IMR-90 (cell line): ENCODE measurements at regions not wholly inside any gene's neighbourhood (a gene's known extent, or its start where the extent isn't known, plus 50 kb on each side); places are given as distances from the start of the nearest gene placed in this dataset.

ENCODE experiments used
- BHLHE40 ChIP-seq: fragments of 150-350 bp; IDR thresholded peaks from 2 replicates; pipeline ENCODE4 v1.6.1; 2016; ENCODE audit warnings: mild to moderate bottlenecking, low read depth, low read length
- CEBPB ChIP-seq: IDR thresholded peaks from 2 replicates; pipeline ENCODE4 v1.6.1; 2012; ENCODE audit warnings: low read depth, low read length, improper control_type of control experiment
- FOS ChIP-seq: fragments of 150-350 bp; IDR thresholded peaks from 2 replicates; pipeline ENCODE4 v1.6.1; 2016; ENCODE audit warnings: low read depth, low read length
- MAFK ChIP-seq: IDR thresholded peaks from 2 replicates; pipeline ENCODE4 v1.6.1; 2012; ENCODE audit warnings: low read depth, low read length, improper control_type of control experiment
- MAZ ChIP-seq: IDR thresholded peaks from 2 replicates; pipeline ENCODE4 v1.6.1; 2012; ENCODE audit warnings: low read depth, mild to moderate bottlenecking, low read length, improper control_type of control experiment, moderate library complexity, borderline replicate concordance
- MXI1 ChIP-seq: IDR thresholded peaks from 2 replicates; pipeline ENCODE4 v1.6.1; 2012; ENCODE audit warnings: low read depth, mild to moderate bottlenecking, low read length, moderate library complexity, borderline replicate concordance
- POLR2A ChIP-seq: IDR thresholded peaks from 2 replicates; pipeline ENCODE4 v1.6.1; 2012; ENCODE audit warnings: mild to moderate bottlenecking, low read depth, low read length
- RAD21 ChIP-seq: IDR thresholded peaks from 2 replicates; pipeline ENCODE4 v1.6.1; 2012; ENCODE audit warnings: low read length, improper control_type of control experiment
- RCOR1 ChIP-seq: IDR thresholded peaks from 2 replicates; pipeline ENCODE4 v1.6.1; 2012; ENCODE audit warnings: mild to moderate bottlenecking, low read length, improper control_type of control experiment; ENCODE audit not compliant: insufficient replicate concordance
- RFX5 ChIP-seq: IDR thresholded peaks from 2 replicates; pipeline ENCODE4 v1.8.0; 2012; ENCODE audit warnings: low read depth, mild to moderate bottlenecking, low read length, moderate library complexity
- USF2 ChIP-seq: fragments of 150-350 bp; IDR thresholded peaks from 2 replicates; pipeline ENCODE4 v1.6.1; 2017; ENCODE audit warnings: mild to moderate bottlenecking, antibody characterized with exemption, low read length, low read depth
- TF ChIP-seq, protein P1 (sequence below): conservative IDR thresholded peaks from 2 replicates; pipeline ENCODE4 v1.5.1; 2012; ENCODE audit warnings: mild to moderate bottlenecking, low read depth, low read length, improper control_type of control experiment

DNA sequence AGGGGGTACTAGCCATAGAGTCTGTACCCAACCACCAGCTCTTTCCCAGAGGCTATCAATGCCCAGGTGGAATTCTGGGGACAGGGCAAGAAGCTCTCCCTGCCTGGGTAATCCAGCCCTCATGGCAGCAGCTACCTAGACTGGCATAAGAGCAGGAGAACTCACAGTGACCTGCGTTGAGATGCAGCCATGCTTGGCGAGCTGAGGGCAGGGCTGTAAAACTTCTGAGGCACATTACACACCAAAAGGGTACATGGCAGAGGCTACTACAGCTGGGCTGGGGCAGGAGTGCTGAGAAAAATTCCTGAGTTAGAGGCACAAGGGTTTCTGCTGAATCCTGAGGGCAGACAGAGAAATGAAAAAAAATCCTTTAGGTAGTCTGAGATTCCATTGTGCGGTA lies 927.9 kb upstream of the B3GALT2 start:
- TF ChIP-seq RAD21 (no peak), POLR2A (no peak), USF2 (no peak), FOS (no peak), MAFK (no peak), RFX5 (no peak), CEBPB (no peak), MXI1 (no peak), MAZ (no peak), RCOR1 (no peak), BHLHE40 (no peak)
- TF ChIP-seq, protein P1, sequence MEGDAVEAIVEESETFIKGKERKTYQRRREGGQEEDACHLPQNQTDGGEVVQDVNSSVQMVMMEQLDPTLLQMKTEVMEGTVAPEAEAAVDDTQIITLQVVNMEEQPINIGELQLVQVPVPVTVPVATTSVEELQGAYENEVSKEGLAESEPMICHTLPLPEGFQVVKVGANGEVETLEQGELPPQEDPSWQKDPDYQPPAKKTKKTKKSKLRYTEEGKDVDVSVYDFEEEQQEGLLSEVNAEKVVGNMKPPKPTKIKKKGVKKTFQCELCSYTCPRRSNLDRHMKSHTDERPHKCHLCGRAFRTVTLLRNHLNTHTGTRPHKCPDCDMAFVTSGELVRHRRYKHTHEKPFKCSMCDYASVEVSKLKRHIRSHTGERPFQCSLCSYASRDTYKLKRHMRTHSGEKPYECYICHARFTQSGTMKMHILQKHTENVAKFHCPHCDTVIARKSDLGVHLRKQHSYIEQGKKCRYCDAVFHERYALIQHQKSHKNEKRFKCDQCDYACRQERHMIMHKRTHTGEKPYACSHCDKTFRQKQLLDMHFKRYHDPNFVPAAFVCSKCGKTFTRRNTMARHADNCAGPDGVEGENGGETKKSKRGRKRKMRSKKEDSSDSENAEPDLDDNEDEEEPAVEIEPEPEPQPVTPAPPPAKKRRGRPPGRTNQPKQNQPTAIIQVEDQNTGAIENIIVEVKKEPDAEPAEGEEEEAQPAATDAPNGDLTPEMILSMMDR, result no peak
